Keratinocyte (primary cell): ENCODE measurements at regions not wholly inside any gene's neighbourhood (a gene's known extent, or its start where the extent isn't known, plus 50 kb on each side); places are given as distances from the start of the nearest gene placed in this dataset.

Experiments used
- CTCF ChIP-seq, 3 experiments: IDR thresholded peaks in 1 of 3; conservative IDR thresholded peaks in 1 of 3; optimal IDR thresholded peaks in 1 of 3; 2 replicates in 2 of 3; 3 replicates in 1 of 3; pipeline versions ENCODE3 to v1.5.1; 2011; ENCODE audit warnings: low read length in 3 of 3, mild to moderate bottlenecking in 3 of 3, moderate library complexity in 2 of 3, control low read depth in 1 of 3, inconsistent platforms in 1 of 3; ENCODE audit not compliant: insufficient read depth in 2 of 3; ENCODE audit errors: extremely low read depth in 1 of 3
- EZH2 ChIP-seq: IDR thresholded peaks from one replicate; pipeline ENCODE4 v1.6.1; 2012; ENCODE audit warnings: inconsistent platforms, mild to moderate bottlenecking, low read length, moderate library complexity

DNA sequence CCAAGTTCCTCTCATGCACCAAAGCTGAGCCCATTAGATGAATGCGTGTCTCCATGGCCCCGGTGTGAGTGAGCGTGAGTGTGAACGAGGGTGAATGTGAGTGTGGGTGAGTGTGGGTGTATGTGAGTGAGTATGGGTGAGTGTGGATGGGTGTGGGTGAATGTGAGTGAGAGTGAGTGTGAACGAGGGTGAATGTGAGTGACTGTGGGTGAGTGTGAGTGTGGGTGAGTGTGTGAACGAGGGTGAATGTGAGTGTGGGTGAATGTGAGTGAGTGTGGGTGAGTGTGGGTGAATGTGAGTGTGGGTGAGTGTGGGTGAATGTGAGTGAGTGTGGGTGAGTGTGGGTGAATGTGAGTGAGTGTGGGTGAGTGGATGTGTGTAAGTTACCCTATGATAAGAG, 1521.8 kb upstream of the TENM3 start:
- TF ChIP-seq EZH2 = no peak
- no peak for TF ChIP-seq CTCF (optimal IDR thresholded peaks at IDR 0.05 in 1 of 3, IDR thresholded peaks at IDR 0.05 in 1 of 3, conservative IDR thresholded peaks at IDR 0.05 in 1 of 3; ENCODE audit: extremely low read depth in 1 of 3, insufficient read depth in 2 of 3, low read length in 3 of 3)
